ENCODE measurements at regions not wholly inside any gene's neighbourhood (a gene's known extent, or its start where the extent isn't known, plus 50 kb on each side); places are given as distances from the start of the nearest gene placed in this dataset.

GRCh38 chr16:6483469-6484033 is 849.1 kb upstream of the RBFOX1 start:
- DNase-seq, result no peak

GRCh38 chr16:6482696-6483468 is 849.8 kb upstream of the RBFOX1 start:
- DNase-seq, result no peak

- DNase-seq, result no peak
Observed at GRCh38 chr16:6481894-6482293, 850.8 kb upstream of the RBFOX1 start.

DNA sequence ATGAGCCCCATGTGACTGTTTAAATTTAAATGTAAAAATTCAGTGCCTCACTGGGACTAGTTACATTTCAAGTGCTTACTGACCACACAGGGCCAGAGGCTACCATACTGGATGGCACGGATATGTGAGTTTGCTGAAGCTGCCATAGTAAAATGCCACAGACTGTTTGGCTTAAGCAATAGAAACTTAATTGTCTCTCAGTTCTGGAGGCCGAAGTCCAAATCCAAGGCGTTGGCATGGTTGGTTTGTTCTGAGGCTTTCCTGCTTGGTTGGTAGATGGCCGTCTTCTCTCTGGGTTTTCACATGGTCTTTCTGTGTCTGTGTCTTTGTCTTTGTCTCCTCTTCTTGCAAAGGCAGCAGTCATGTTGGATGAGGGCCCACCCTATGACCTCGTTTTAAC is 878.9 kb upstream of the RBFOX1 start:
- DNase-seq, result no peak

DNA sequence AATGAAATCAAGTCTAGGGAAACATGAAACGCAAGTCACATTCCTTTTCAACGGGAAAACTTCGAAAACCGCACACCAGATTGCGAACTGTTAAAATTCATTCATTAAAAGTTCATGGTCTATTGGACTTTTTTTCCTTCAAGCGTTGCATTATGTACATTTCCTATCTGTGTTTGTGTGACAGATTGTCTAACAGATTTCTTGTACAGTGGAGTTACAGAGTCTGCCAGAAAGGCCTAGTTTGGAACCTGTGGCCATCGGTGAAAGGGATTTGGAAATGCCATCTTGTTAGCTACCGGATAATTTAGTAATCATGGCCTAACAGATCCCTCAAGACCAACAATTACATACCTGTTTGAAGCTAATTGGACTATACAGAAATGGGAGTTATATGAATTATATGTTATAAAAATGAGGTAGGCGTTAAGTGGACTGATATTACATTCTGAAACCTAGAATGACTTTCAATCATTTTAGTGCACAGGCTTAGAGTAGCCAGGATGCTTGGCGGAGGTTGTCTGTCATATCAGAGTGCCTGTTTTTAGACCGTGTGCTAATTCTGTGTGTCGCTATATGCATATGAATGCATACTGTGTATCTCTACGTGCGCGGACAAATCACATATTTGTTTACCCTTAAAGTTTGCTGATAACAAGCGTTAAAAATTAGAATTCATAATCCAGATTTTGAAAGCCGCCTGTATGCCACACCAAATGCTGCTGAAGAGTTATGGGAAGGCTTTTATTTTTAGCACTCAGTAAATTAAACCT is 885.4 kb upstream of the RBFOX1 start:
- DNase-seq, result no peak

DNA sequence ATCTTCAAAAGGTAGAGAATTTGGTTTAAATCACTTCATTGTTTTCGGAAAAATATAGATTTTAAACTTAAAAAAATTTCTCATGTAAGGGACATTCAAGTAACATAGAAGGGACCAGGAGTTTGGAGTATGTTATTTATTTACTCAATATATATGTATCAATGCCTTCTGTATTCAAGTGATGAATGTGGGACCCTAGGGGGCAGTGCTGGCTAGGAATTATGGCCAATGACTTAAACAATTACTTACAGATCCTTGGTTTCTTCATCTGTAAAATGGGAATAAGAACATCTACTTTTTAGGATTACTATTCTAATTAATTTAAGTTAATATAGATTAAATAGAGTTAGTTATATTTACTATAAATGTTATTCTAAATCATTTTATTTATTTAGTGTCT is 886.3 kb upstream of the RBFOX1 start:
- no peak for DNase-seq

DNA sequence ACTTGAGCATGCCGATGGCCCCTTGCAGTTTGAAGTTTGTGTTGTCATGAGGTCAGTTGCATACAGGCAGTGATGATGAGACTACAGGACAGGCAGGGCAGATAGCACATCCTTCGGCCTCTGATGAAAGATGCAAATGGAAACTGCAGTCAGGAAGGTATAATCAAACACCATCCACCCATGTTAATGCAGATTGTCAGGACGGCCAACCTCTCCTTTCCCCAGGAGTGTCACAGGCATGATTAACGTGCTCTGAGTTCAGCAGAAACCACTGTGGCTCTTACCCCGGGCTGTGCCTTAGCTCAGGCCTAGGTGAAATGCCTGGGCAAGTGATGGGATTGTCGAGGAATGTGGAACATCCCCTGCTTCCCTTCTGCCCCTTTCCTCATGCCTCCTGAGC is 893.5 kb upstream of the RBFOX1 start:
- DNase-seq, result no peak

DNA sequence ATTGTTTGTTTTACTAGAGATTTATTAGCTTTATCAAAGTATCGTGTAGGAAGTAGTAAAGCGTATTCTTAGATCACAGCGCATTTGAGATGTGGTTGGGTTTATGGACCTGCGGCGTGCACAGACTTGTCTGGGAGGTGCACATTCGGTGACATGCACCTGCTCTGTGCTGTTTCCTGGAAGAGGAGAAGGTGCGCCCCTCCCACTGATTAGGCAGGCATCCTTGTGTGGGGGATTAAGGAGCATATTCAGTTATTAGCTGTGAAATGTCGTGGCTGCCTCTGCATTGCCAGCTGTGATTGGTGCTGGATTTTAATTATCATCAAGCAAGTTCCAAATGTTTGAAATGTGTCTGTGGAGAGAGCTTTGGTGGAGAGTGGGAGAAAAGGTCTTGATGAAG is 903.8 kb upstream of the RBFOX1 start:
- DNase-seq, result no peak

GRCh38 chr16:6427621-6428020 is 905.0 kb upstream of the RBFOX1 start:
- DNase-seq, result no peak

- no peak for DNase-seq
Observed at GRCh38 chr16:6407596-6407995, 925.0 kb upstream of the RBFOX1 start.

DNA sequence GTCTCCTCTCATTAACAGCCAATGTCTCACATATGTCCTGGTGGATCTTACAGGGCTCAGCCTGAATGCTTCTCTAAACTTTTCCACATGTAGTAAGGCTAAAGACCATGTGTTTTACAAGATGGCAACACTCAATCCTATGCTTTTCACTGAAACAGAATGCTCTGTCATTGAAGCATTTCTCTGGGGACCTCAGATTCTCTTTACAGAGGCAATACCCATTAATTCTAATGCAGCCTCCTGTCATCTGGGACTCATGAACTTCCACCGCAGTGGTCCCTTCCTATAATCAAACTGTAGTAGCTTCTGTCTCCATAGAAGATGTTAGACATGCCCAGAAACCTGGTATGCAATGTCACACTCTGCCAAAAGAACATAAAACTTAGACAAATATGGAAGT is 926.6 kb upstream of the RBFOX1 start:
- DNase-seq, result no peak

DNA sequence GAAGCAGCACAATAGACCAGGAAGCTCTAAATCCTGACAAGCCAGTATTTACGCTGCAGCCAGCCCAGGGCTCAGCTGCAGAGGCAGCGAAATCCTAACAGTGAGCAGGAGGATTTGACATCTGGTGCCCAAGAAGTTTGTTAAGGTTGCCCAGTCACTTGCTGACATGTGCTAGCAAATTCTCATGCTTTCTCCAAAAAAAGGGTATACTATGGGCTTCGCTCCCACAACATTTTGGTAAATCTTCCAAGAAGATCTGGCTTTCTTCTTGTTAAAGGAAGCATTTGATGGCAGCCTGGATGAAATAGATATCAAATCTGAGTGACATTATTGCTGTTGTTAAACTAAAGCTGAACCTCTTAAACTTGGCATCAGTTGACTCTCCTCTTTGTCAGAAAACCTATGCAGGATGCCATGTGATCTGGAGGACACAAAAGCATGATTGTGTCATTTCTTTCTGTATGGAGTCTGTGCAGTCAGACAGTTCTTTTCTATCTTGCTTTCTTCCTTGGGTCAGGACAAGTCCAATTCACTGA is 949.7 kb upstream of the RBFOX1 start:
- DNase-seq, result no peak

DNA sequence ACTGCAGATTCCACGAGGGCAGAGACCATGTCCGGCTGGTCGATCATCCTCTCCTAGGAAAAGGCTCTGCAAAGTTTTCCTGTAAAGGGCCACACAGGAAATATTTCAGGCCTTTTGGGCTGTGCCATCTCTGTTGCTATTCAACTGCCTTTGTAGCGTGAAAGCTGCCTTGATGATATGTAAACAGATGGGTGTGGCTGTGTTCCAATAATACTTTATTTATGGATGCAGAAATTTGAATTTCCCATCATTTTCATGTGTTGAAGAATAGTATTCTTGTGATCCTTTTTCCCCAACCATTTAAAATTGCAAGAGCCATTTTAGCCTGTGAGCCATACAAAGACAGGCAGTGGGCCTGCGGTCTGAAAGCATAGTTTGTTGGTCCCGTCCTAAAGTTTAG is 950.7 kb upstream of the RBFOX1 start:
- no peak for DNase-seq

DNA sequence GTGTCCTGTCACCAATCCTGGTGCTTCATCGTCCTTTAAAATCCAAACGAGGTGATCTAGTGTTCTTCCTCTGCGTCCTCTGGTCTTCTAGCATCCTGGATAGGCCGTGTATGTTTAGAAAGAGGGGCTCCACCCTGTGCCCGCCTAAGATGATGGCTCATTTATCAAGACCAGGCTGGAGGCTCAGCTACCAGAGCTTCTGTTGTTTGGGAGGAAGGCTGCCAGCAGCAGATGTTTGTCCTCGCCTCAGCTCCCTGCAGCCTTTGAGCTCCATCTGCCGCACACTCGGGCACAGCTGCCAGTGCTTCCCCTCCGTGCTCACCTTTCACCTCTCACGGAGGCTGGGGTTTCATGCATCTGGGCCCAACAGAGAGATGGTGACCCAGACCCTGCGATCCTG is 954.7 kb upstream of the RBFOX1 start:
- no peak for DNase-seq

DNA sequence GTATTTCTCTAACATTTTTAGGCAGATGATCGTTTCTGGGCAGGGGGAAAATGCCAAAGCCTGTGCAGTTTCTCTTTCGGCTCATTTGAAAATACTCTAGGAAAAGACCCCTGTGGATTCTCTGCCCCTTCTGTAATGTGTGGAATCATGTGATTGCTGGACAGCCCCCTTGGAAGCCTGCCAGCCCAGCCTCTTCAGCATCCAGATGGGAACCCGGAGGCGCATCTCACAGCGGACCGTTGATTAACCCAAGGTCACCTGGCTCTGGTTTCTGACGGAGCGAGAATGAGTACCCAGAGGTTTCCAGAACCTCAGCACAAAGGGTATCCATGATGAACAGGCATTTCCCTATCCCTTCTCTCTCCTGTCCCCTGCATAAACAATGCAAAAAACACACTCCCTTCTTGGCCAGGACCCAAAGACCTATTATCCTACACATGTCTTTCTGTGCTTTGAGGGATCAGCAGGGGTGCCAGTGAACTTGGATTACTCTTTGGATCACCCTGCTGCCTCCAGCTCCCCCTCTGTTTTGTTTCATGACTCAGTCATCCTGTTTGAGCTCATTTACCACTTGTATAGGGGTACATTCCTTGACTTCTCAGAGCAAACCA is 957.1 kb upstream of the RBFOX1 start:
- no peak for DNase-seq

DNA sequence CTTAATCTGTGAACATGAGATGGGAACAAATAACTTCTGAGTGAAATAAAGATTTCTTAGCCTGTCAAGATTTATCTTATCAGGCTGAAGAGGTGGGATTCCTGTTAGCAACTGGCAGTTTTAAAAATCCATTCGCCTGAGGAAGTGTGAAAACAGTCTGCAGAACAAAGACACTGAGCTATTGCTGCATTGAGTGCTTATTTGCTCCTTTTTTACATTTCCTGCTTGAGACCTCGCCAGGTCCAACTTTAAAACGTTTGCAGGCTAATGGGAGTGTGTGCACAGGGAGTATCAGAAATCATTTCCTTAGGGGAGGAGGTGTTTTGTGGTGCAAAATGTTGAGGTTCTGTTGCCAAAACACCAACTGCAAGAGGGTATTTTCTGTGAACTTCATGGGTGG is 957.8 kb upstream of the RBFOX1 start:
- DNase-seq, result no peak

DNA sequence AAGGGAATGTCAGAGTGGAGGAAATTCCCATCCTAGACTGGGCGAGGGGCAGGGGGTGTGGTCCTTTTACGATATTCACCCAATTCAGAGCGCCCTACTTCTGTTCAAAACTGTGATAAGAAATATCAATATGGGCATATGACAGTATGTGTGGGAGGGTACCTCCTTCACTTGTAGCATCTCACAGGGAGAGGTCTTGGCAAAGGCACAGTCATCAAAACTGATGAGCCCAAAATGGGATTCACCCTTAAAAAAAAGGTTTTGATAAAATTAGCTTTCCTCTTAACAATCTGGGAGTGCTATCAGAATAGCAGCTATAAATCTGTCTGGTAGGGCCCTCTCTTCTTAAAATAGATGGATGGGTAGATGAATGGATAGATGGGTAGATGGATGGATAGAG is 967.8 kb upstream of the RBFOX1 start:
- DNase-seq, result no peak

- DNase-seq, result no peak
Observed at GRCh38 chr16:6363896-6364607, 968.6 kb upstream of the RBFOX1 start.

- DNase-seq, result no peak
Observed at GRCh38 chr16:6363396-6363795, 969.2 kb upstream of the RBFOX1 start.

DNA sequence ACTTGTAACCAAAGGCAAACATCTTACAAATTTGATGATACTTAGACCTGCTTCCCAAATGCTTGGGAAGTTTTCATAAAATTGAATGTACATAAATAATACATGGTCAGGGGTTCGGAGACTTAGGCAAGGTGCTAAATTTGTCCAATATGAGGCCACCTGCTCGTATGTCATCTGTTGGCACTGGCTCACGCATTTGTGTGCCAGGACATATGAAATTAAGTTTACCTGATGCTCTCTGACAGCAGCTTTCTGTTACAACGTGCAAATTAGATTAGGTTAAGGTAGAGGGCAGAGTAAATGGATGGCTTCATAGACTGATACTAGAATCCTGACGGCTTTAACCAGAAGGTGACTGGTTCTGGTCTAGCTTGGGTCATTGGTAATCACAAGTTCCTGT is 970.3 kb upstream of the RBFOX1 start:
- no peak for DNase-seq

DNA sequence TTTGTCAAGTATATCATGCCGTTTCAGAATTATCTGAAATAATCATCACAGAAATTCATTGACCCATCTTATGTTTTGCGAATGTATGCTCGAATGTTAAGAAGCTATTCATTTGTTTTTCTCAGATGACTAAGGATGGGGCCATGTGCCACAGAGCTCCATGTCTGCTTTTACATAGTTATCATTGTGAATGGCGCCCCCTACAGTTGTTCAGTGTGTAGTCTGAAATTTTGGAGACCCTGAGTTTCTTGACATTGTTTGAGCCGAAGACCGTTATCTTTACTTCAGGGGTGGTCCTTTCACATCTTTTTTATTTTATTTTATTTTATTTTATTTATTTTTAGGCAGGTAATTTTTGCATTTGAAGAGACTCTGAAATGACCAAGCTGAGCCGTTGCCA is 972.0 kb upstream of the RBFOX1 start:
- no peak for DNase-seq

DNA sequence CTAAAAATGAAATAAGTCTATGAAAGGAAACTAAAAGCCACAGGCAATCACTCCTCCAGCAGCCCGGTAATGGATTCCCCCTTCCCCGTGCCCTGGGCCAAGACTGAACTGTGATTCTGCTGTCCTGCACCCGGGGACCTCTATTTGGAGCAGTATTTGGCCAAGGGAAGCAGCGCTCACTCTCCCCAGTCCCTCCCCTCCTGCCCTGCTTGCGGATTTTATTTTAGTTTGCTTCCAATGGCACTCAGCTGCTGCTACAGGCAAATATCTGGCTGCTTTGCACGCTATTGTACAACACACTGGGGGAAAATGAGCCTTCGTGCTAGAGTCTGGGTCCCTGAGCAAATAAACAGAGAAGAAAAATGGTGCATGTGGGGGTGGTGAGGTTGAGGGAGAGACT is 975.7 kb upstream of the RBFOX1 start:
- no peak for DNase-seq

DNA sequence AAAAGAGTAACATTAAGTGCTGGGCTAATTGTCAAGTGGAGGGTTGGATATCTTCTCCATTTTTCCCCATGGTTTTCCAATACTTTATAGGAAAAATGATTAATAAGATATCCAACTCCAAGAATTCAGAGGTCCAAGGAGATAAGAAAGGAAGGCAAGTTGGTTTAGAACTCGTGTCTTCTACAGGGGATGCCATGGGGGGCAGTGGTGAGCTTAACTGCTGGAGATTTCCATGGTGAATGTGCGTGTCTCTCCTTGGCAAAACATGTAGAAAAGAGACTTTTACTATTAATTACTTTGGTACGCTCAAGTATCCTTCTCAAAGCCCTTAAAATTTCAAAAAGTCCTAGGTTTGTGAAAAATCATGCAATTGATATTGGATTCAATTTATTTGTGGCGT is 982.9 kb upstream of the RBFOX1 start:
- DNase-seq, result no peak

All from GF-D8 (cell line).